Muscle layer of colon (tissue), 2 donors: ENCODE measurements at regions not wholly inside any gene's neighbourhood (a gene's known extent, or its start where the extent isn't known, plus 50 kb on each side); places are given as distances from the start of the nearest gene placed in this dataset.

ENCODE experiments used
- H3K27ac ChIP-seq: one replicate; pipeline ENCODE4 v1.7.0; 2013; ENCODE audit warnings: low read depth, mild to moderate bottlenecking, low read length, moderate library complexity
- H3K27me3 ChIP-seq, 2 donors: one replicate each; pipeline ENCODE4 v1.7.0; 2013; ENCODE audit warnings: low read length in 2 of 2, mild to moderate bottlenecking in 2 of 2; ENCODE audit not compliant: insufficient read depth in 2 of 2, control insufficient read depth in 1 of 2
- H3K36me3 ChIP-seq: one replicate; pipeline ENCODE4 v1.7.0; 2013; ENCODE audit warnings: mild to moderate bottlenecking, low read length; ENCODE audit not compliant: insufficient read depth
- H3K4me1 ChIP-seq: one replicate; pipeline ENCODE4 v1.7.0; 2013; ENCODE audit warnings: mild to moderate bottlenecking, low read length; ENCODE audit not compliant: insufficient read depth
- H3K4me3 ChIP-seq, 2 donors: one replicate each; pipeline ENCODE4 v1.7.0; 2013; ENCODE audit warnings: low read length in 2 of 2, low read depth in 1 of 2, mild to moderate bottlenecking in 1 of 2, moderate library complexity in 1 of 2
- H3K9ac ChIP-seq: one replicate; pipeline ENCODE4 v1.7.0; 2013; ENCODE audit warnings: low read length
- H3K9me3 ChIP-seq: one replicate; pipeline ENCODE4 v1.7.0; 2013; ENCODE audit warnings: mild to moderate bottlenecking, low read length
- donor health status: abdominal sarcoma.
- donor health status: Adenocarcinoma of cecum.

DNA sequence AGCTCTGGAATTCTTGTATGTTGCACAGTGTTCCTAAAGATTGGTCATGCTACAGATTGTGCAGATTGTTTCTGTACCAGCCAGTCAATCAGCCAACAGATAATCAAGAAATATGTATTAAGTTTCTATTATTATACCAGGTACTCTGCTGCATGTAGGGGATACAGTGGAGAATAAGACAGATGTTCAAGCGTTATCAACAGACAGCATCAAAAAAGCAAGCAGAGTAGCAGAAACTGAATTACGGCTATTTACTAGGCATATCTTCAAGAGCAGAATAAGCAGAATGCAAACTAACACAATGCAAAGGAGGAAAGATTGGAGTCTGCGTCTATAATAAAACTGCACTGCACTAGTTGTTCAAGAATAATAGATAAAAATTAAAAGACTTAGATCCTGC, 278.6 kb downstream of the ETS1 start:
- H3K27ac ChIP-seq: no peak overlapping the region
- H3K4me3 ChIP-seq: no peak overlapping the region
- H3K36me3 ChIP-seq: no peaks in the 10 kb centered on the region
- H3K4me1 ChIP-seq: no peaks in the 10 kb centered on the region
- H3K9me3 ChIP-seq: no peaks in the 10 kb centered on the region
- no peaks in the 10 kb centered on the region for H3K27me3 ChIP-seq
- no peak overlapping the region for H3K9ac ChIP-seq

DNA sequence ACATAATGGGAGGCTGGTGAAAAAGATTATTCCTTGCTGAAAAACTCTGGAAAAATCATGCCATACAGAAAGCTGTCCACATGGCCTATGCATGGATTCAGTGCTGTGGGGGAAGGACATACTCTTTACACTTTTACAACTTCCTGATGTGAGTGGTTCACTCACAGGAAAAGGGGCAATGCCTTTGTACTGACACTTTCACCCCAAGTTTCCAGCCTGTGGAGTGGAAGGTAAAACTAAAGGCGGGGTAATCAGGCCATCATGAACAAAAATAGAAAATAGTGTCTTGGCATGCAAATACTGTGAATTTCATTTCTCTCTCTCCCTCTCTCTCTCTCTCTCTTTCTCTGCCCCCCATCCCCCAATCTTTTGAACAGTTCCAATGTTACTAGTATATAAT, 281.8 kb downstream of the ETS1 start:
- Histone ChIP-seq H3K4me1 (no peaks in the 10 kb centered on the region), H3K36me3 (no peaks in the 10 kb centered on the region), H3K4me3 (no peak overlapping the region), H3K27ac (no peak overlapping the region), H3K9me3 (no peaks in the 10 kb centered on the region), H3K27me3 (no peaks in the 10 kb centered on the region), H3K9ac (no peak overlapping the region)

DNA sequence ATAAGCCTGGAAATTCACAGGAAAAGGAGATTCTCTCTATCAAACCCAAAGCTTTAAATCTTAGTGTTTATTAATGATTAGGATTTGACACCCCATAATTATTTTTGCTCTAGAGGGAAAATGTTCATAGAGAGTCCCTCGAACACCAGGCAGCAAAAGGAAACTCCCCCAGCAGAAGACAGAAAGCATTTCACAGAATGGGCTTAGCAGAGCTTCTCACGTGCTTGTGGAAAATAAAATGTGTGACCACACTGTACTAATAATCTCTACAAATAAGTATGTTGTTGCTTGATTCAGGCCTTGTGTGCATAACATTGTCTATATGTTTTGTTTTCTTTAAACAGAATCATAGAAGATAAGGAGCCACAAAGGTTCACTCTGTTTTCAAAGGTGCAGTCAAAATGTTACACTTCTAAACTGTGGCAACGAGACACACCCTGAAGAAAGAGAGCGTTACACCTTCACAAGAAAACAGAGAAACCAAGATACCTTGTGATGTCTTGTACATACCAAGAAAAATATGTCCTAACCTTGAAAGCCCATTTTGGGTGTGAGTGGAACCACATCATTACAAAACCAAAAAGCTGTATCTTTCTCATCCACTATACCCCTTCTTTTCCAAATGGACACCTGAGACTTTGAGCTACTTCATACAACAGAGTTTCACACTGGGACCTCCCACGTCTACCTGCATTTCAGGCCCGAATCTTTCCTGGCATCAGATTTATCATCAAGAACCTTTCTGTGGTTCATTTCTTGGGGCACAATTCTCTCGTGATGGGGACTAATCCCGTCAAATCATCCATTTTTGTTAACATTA, 282.5 kb downstream of the ETS1 start:
- Histone ChIP-seq H3K4me1 (no peaks in the 10 kb centered on the region), H3K27ac (no peak overlapping the region)

DNA sequence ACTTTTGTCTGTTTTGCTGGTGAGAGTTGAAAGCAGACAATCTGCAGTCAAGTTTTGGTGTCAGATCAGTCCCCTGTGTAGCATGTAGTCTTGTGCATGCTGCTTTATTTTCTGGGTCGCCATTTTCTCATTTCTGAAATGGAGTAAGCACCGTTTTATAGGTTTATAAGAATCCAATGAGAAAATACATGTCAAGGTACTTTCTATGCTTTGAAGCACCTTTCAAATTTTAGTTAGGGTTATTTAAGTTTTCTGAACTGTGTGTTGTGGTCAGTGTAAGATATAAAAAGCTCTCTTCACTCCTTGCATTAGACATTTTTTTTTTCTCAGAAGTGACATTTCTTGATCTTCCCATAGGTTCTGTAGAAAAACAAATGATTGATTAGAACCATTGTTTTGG, 283.2 kb downstream of the ETS1 start:
- Histone ChIP-seq H3K4me3 (no peak overlapping the region), H3K9ac (no peak overlapping the region), H3K36me3 (no peaks in the 10 kb centered on the region), H3K4me1 (no peaks in the 10 kb centered on the region), H3K27ac (no peak overlapping the region), H3K9me3 (no peaks in the 10 kb centered on the region), H3K27me3 (no peaks in the 10 kb centered on the region)

More for the DNA sequence above, 282.5 kb downstream of the ETS1 start:
- Histone ChIP-seq H3K4me3 (no peak overlapping the region), H3K9me3 (no peaks in the 10 kb centered on the region), H3K9ac (no peak overlapping the region), H3K27me3 (no peaks in the 10 kb centered on the region), H3K36me3 (no peaks in the 10 kb centered on the region)

DNA sequence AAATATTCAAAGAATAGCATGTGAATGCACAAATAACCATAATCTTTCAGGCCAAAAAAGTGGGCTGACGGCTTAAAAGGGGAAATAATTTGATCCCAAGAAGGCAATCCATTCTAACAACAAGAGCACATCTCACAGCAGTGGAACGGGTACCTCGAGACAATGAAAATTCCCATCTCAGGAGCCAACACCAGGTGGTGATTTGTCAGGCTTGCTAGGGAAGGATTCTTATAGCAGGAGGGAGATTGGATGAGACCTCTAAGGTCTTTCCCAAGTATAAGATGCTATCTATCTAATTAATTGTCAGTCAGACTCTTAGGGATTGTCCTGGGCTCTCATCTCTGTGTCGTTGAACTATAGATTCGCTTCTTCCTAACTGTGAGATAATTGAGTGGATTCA, 284.0 kb downstream of the ETS1 start:
- Histone ChIP-seq H3K9ac (no peak overlapping the region), H3K4me3 (no peak overlapping the region), H3K9me3 (no peaks in the 10 kb centered on the region), H3K36me3 (no peaks in the 10 kb centered on the region), H3K27ac (no peak overlapping the region), H3K27me3 (no peaks in the 10 kb centered on the region), H3K4me1 (peaks cover 7% of the 10 kb centered on the region)

DNA sequence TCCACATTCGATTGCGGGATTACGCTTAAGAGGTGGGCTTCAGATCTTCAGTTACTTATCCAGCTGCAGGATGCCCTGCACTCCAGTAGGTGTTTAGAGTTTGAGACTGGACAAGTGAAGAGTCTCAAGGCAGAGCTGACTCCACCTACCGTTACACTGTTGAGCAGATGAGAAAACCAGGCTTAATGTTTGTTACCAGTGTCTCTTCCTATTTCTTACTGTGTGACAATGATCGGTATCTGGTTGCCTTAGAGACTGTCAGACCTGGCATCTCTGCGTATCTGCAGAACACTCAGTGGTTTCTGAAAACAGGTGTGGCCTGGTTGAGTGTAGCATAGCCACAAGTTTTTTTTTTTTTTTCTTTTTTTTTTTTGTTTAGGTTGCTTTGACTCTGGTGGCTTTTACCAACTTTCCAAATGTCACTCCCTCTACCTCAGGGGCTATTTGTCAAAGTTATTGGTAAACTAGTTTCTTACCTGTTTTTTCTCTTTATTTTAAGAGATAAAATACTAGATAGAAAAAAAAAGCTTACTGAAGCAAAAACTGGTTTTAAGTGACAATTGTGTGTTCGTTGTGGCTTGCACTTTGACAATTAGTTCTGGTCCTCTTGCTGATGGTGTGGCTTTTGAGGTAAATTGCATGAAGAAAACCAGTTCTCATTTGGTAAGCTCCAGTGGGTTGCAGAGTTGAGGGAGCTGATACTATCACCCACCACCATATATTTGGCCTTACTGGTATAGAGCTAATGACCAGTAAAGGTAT, 284.8 kb downstream of the ETS1 start:
- H3K27me3 ChIP-seq: no peaks in the 10 kb centered on the region
- H3K9me3 ChIP-seq: no peaks in the 10 kb centered on the region
- no peak overlapping the region for H3K9ac ChIP-seq
- H3K4me1 ChIP-seq: peaks cover 14% of the 10 kb centered on the region
- H3K27ac ChIP-seq: no peak overlapping the region
- no peak overlapping the region for H3K4me3 ChIP-seq
- no peaks in the 10 kb centered on the region for H3K36me3 ChIP-seq

DNA sequence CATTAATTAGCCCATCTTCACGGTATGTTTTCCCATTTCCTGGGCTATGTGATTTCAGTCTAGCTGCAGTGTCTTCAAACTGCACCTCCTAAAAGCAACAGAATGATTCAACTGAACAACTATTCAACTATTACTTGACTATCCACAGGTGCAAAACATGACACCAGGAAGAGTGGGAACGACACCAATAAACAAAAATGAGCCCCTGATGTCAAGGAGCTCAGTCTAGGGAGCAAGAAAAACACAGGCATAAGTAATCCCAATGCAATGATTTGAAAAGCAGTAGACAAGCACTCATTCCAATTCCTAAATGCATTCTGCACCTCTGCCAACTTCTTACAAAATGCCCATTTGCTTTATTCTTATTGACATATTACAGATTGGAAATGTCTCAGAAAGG, 285.6 kb downstream of the ETS1 start:
- Histone ChIP-seq H3K4me3 (no peak overlapping the region), H3K27me3 (no peaks in the 10 kb centered on the region), H3K9me3 (no peaks in the 10 kb centered on the region), H3K27ac (no peak overlapping the region), H3K36me3 (no peaks in the 10 kb centered on the region), H3K9ac (no peak overlapping the region), H3K4me1 (peaks cover 23% of the 10 kb centered on the region)

DNA sequence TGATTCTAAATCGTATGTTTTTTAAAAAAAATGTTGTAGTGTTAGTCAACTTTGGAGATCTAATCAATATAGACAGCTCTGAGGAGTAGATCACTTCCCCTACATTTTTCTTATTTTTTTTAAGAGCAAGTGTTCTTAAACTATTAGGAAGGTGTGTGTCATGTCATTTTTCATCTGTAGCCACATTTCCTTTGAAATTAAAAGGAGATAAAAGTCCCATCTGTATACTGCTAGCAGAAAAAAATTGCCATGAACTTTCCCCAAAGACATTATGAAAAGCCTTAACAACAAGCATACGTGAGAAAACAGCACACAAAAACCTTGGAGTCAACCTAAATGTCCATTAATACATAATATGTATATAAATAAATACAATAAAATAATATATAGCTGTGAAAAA, 286.6 kb downstream of the ETS1 start:
- H3K27me3 ChIP-seq: no peaks in the 10 kb centered on the region
- no peak overlapping the region for H3K27ac ChIP-seq
- no peaks in the 10 kb centered on the region for H3K36me3 ChIP-seq
- no peak overlapping the region for H3K4me3 ChIP-seq
- H3K9me3 ChIP-seq: no peaks in the 10 kb centered on the region
- H3K4me1 ChIP-seq: peaks cover 26% of the 10 kb centered on the region
- no peak overlapping the region for H3K9ac ChIP-seq

DNA sequence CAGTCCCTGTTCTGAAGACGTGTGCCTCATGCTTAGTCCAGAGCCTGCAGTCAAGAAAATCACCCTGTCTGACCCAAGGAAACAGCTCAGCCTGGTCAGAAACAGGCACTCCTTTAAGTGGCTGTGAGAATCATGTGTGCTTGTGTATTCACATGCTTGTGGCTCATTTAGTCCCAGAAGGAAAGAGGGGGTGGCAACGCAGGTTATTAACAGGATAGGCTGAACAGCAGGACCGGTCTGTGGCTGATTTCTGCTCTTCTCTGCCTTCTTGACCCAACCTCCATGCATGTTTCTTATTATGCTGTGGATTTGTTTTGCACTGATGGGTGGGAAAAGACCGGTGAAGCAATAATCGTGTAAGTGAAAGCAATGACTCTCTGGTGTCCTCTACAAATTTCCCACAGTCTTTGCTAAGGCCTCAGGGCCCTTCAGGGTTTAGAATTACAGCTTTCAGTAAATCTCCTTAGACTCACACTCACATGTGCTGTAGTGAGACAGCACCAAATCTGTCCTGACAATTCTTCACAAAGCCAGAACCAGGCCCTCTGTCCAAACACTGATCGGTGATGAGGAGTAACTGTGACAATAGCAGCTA, 288.1 kb downstream of the ETS1 start:
- H3K27me3 ChIP-seq: no peaks in the 10 kb centered on the region
- H3K4me3 ChIP-seq: no peak overlapping the region
- H3K27ac ChIP-seq: no peak overlapping the region
- no peak overlapping the region for H3K9ac ChIP-seq
- H3K4me1 ChIP-seq: peaks cover 26% of the 10 kb centered on the region
- no peaks in the 10 kb centered on the region for H3K9me3 ChIP-seq
- H3K36me3 ChIP-seq: no peaks in the 10 kb centered on the region

DNA sequence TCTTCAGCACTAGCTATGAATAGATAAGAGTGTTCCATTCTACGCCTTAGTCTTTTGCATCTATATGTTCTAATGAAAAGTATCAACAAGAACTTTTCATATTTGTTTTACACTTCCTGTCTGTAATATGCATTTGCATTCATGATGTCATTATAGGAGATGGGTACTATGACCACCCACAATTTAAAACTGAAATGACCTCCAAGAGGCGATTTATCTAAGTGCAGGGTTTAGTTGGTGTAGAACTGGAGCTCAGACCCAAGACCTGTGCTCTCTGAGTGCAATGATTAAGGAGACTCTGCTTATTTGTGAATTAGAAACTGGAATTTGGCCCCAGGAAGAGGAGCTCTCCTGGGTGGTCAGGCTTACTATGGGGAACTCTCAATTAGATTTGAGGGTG, 289.1 kb downstream of the ETS1 start:
- Histone ChIP-seq H3K36me3 (no peaks in the 10 kb centered on the region), H3K27ac (no peak overlapping the region), H3K4me3 (no peak overlapping the region), H3K27me3 (no peaks in the 10 kb centered on the region), H3K4me1 (peaks cover 26% of the 10 kb centered on the region), H3K9ac (no peak overlapping the region), H3K9me3 (no peaks in the 10 kb centered on the region)

DNA sequence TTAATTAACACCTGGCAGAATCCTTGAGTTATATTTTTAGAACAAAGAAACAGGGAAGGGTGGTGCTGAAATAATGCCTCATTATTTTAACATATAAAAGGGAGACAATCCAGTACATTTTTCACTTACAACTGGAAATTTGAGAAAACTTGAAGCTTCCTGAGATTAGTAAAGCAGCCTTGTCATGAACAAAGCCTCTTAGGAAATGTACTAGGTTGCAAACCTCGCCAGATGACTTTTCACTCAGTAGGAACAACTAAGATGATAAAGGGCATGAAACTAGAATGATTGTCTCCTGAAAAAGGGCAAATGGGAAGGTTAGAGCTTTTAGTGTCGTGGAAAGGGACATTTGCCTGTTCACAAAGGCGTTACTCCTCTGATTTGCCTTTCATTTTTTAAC, 289.6 kb downstream of the ETS1 start:
- Histone ChIP-seq H3K27ac (no peak overlapping the region), H3K9me3 (no peaks in the 10 kb centered on the region), H3K36me3 (no peaks in the 10 kb centered on the region)

More for the DNA sequence above, 289.6 kb downstream of the ETS1 start:
- no peak overlapping the region for H3K9ac ChIP-seq
- H3K27me3 ChIP-seq: no peaks in the 10 kb centered on the region
- no peak overlapping the region for H3K4me3 ChIP-seq
- peaks cover 26% of the 10 kb centered on the region for H3K4me1 ChIP-seq
